Heart left ventricle (tissue), 16 donors: ENCODE measurements at regions not wholly inside any gene's neighbourhood (a gene's known extent, or its start where the extent isn't known, plus 50 kb on each side); places are given as distances from the start of the nearest gene placed in this dataset.

Source experiments
- ATAC-seq, 4 donors: fragments of 200-7000 bp; cut with Tn5 transposase; one replicate each; pipeline ENCODE4 v1.9.1; 2020 to 2022; ENCODE audit warnings: moderate library complexity in 4 of 4, mild to moderate bottlenecking in 3 of 4, moderate number of reproducible peaks in 1 of 4
- DNase-seq, 5 donors: peaks; one replicate each; pipeline ENCODE4 v3.0.0-alpha.2; 2020
- H3K27ac ChIP-seq, 12 donors: fragments of 200-600 bp; sonication (generic) in 4 of 12; one replicate each; pipeline versions ENCODE4 v1.5.0 to v1.8.0; 2016 to 2022; ENCODE audit warnings: mild to moderate bottlenecking in 2 of 12
- H3K27me3 ChIP-seq, 9 donors: fragments of 200-600 bp; sonication (generic) in 2 of 9; one replicate each; pipeline versions ENCODE4 v1.5.1 to v1.8.0; 2016 to 2022; ENCODE audit warnings: mild to moderate bottlenecking in 3 of 9
- H3K36me3 ChIP-seq, 9 donors: fragments of 200-600 bp; sonication (generic) in 2 of 9; one replicate each; pipeline versions ENCODE4 v1.5.0 to v1.8.0; 2018 to 2022; ENCODE audit warnings: mild to moderate bottlenecking in 2 of 9
- H3K4me1 ChIP-seq, 12 donors: fragments of 200-600 bp; sonication (generic) in 4 of 12; one replicate each; pipeline versions ENCODE4 v1.5.0 to v1.8.0; 2016 to 2022; ENCODE audit warnings: mild to moderate bottlenecking in 3 of 12
- H3K4me3 ChIP-seq, 12 donors: fragments of 200-600 bp; sonication (generic) in 4 of 12; one replicate each; pipeline versions ENCODE4 v1.5.0 to v1.8.0; 2017 to 2022; ENCODE audit warnings: mild to moderate bottlenecking in 9 of 12, moderate library complexity in 4 of 12
- H3K9me3 ChIP-seq, 12 donors: fragments of 200-600 bp; sonication (generic) in 4 of 12; one replicate each; pipeline versions ENCODE4 v1.5.0 to v1.8.0; 2016 to 2022; ENCODE audit warnings: mild to moderate bottlenecking in 1 of 12
- POLR2A ChIP-seq, 2 donors: fragments of 450-650 bp; IDR thresholded peaks; one replicate each; pipeline ENCODE4 v1.6.1; 2017; ENCODE audit warnings: antibody characterized with exemption in 2 of 2, mild to moderate bottlenecking in 2 of 2, moderate library complexity in 2 of 2
- WGBS, 4 donors: extraction: QIAGEN DNeasy Blood & Tissue Kit in 2 of 4; methylation state at CpG; one replicate each; pipeline versions ENCODE4 v1.1.5 to v1.1.7; 2013 to 2018; 5-methylcytosine and 5-hydroxymethylcytosine counted together
- intact Hi-C, 10 donors: fragments of 100-400 bp; cut with DNase I; formaldehyde crosslinking; loops; one replicate each; pipeline versions ENCODE4 v1.11.1 to v1.14.2; 2022
- TF ChIP-seq, protein P1 (sequence below), 12 donors: fragments of 200-600 bp; sonication (generic) in 4 of 12; IDR thresholded peaks; one replicate each; pipeline versions ENCODE4 v1.5.0 to v1.8.0; 2018 to 2022; ENCODE audit warnings: antibody characterized with exemption in 12 of 12, mild to moderate bottlenecking in 5 of 12
- donor health status: ischemic (EF 13 %, LVEDD 7.1; RV severe dilation, severe dysfunction).
- donor health status: healthy with polysubstance abuse.
- donor health status: DM: no; HTN: yes; CAD: no.
- donor health status: DM: no; HTN: no; CAD: no.
- donor health status: ischemic (EF 25% LVEDD 6.9; RV normal size, moderate dysfunction).
- donor health status: ischemic (EF 25% LVEDD 5.7; RV mildly dilated, moderate dysfunction).
- donor health status: healthy.
- donor health status: DM: yes; HTN: yes; CAD: no.
- donor health status: ischemic (EF 35%, LVEDD 5.7; RV mildly dilated, moderate dysfunction).
- donor health status: nonischemic (EF 11% LVEDD 7.7; RV severe dilation, severe dysfunction).
- donor health status: DM: yes; HTN: yes; CAD: no.
- donor health status: PGD.
- donor health status: ischemic (EF 29% LVEDD 5.4; RV normal size, mild dysfunction).
- donor health status: nonischemic (EF 23%, LVEDD 6.1; RV moderate dilation, normal function).

GRCh38 chr13:74633734-74634133 lies 499.5 kb upstream of the KLF12 start:
- Histone ChIP-seq H3K4me1 (no peaks in the 10 kb centered on the region), H3K36me3 (no peaks in the 10 kb centered on the region), H3K4me3 (no peak overlapping the region), H3K27me3 (no peaks in the 10 kb centered on the region), H3K27ac (no peak overlapping the region), H3K9me3 (peaks cover 0 to 5% (median 0%) of the 10 kb centered on the region in 12 donors)
- TF ChIP-seq, protein P1, sequence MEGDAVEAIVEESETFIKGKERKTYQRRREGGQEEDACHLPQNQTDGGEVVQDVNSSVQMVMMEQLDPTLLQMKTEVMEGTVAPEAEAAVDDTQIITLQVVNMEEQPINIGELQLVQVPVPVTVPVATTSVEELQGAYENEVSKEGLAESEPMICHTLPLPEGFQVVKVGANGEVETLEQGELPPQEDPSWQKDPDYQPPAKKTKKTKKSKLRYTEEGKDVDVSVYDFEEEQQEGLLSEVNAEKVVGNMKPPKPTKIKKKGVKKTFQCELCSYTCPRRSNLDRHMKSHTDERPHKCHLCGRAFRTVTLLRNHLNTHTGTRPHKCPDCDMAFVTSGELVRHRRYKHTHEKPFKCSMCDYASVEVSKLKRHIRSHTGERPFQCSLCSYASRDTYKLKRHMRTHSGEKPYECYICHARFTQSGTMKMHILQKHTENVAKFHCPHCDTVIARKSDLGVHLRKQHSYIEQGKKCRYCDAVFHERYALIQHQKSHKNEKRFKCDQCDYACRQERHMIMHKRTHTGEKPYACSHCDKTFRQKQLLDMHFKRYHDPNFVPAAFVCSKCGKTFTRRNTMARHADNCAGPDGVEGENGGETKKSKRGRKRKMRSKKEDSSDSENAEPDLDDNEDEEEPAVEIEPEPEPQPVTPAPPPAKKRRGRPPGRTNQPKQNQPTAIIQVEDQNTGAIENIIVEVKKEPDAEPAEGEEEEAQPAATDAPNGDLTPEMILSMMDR (IDR thresholded peaks at IDR 0.05) = no peak
- TF ChIP-seq POLR2A (IDR thresholded peaks at IDR 0.05) = no peak
- ATAC-seq = no peak
- no peak for DNase-seq
- 91 to 99% (median 97%) methylated on average over 2 of the region's 2 CpGs for WGBS, 4 donors
- intact Hi-C loops = no loop called here

- H3K4me1 ChIP-seq = no peaks in the 10 kb centered on the region
- WGBS, 4 donors = 51 to 72% (median 61%) methylated on average over 3 of the region's 3 CpGs
- H3K4me3 ChIP-seq = no peak overlapping the region
- no peaks in the 10 kb centered on the region for H3K27me3 ChIP-seq
- no peak overlapping the region for H3K27ac ChIP-seq
- peaks cover 0 to 5% (median 0%) of the 10 kb centered on the region in 12 donors for H3K9me3 ChIP-seq
- no peaks in the 10 kb centered on the region for H3K36me3 ChIP-seq
- intact Hi-C loops = no loop called here
- ATAC-seq (no peak), DNase-seq (no peak)
- TF ChIP-seq POLR2A (IDR thresholded peaks at IDR 0.05) = no peak
- TF ChIP-seq, protein P1 (IDR thresholded peaks at IDR 0.05) = no peak
These were observed 495.8 kb upstream of the KLF12 start for GRCh38 chr13:74629985-74630384.

GRCh38 chr13:74625541-74625940 lies 491.3 kb upstream of the KLF12 start:
- ATAC-seq (no peak), DNase-seq (no peak)
- 82 to 98% (median 86%) methylated on average over 1 of the region's 1 CpG for WGBS, 4 donors
- Histone ChIP-seq H3K27ac (no peak overlapping the region), H3K36me3 (no peaks in the 10 kb centered on the region), H3K9me3 (peaks cover 0 to 5% (median 0%) of the 10 kb centered on the region in 12 donors), H3K4me1 (no peaks in the 10 kb centered on the region), H3K4me3 (no peak overlapping the region), H3K27me3 (no peaks in the 10 kb centered on the region)
- no peak for TF ChIP-seq POLR2A (IDR thresholded peaks at IDR 0.05)
- TF ChIP-seq, protein P1 (IDR thresholded peaks at IDR 0.05) = no peak
- intact Hi-C loops = no loop called here

DNA sequence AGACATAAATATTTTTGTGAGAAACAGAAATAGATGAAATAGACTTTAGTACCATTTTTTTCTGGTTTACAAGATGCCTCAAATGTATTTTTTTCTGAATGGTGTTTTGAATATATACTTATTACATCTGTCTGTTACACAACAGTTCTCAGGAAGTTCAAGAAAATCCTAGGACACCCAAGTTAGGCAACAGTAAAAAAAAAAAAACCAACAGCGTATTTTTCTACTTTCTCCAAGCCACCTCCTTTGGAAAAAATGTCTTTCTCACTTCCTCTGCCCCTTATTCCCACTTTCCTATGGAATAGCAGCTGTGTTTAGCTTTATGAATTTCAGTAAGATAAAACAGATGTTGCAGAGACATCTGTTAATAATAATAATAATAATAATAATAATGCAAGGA lies 489.6 kb upstream of the KLF12 start:
- peaks cover 0 to 1% (median 0%) of the 10 kb centered on the region in 12 donors for H3K9me3 ChIP-seq
- no peak for TF ChIP-seq POLR2A (IDR thresholded peaks at IDR 0.05)
- TF ChIP-seq, protein P1 (IDR thresholded peaks at IDR 0.05) = no peak
- H3K27me3 ChIP-seq = no peaks in the 10 kb centered on the region
- no peaks in the 10 kb centered on the region for H3K36me3 ChIP-seq
- H3K4me1 ChIP-seq = no peaks in the 10 kb centered on the region
- no peak overlapping the region for H3K27ac ChIP-seq
- DNase-seq (no peak), ATAC-seq (no peak)
- H3K4me3 ChIP-seq = no peak overlapping the region
- intact Hi-C loops = no loop called here
- 52 to 59% (median 55%) methylated on average over 1 of the region's 1 CpG for WGBS, 4 donors
